Gastroesophageal sphincter (tissue), 3 donors: ENCODE measurements at regions not wholly inside any gene's neighbourhood (a gene's known extent, or its start where the extent isn't known, plus 50 kb on each side); places are given as distances from the start of the nearest gene placed in this dataset.

Source experiments
- CTCF ChIP-seq, 4 experiments: fragments of 200-600 bp in 2 of 4; fragments of 450-650 bp in 2 of 4; sonication (generic) in 1 of 4; IDR thresholded peaks; one replicate each; pipeline ENCODE4 v1.5.1; 2017 to 2019; ENCODE audit warnings: antibody characterized with exemption in 4 of 4, mild to moderate bottlenecking in 2 of 4, moderate library complexity in 2 of 4
- EP300 ChIP-seq: sonication (generic); formaldehyde crosslinking; IDR thresholded peaks from one replicate; pipeline ENCODE4 v1.6.1; 2017; ENCODE audit warnings: antibody characterized with exemption, mild to moderate bottlenecking
- POLR2A ChIP-seq, 2 donors: fragments of 450-650 bp; IDR thresholded peaks; one replicate each; pipeline ENCODE4 v1.6.1; 2017; ENCODE audit warnings: antibody characterized with exemption in 2 of 2, mild to moderate bottlenecking in 2 of 2, moderate library complexity in 1 of 2
- POLR2AphosphoS5 ChIP-seq: sonication (generic); formaldehyde crosslinking; IDR thresholded peaks from one replicate; pipeline ENCODE4 v1.6.1; 2017; ENCODE audit warnings: antibody characterized with exemption

- TF ChIP-seq CTCF (IDR thresholded peaks at IDR 0.05) = no peak
- TF ChIP-seq POLR2AphosphoS5 = no peak
- TF ChIP-seq POLR2A (IDR thresholded peaks at IDR 0.05) = no peak
- no peak for TF ChIP-seq EP300
Observed at GRCh38 chr6:14386263-14386662, 268.7 kb downstream of the CD83 start.
